M059J (cell line): ENCODE measurements at regions not wholly inside any gene's neighbourhood (a gene's known extent, or its start where the extent isn't known, plus 50 kb on each side); places are given as distances from the start of the nearest gene placed in this dataset.

Experiments
- DNase-seq: peaks from one replicate; pipeline ENCODE4 v3.0.0-alpha.2; 2012; ENCODE audit warnings: low read depth

- no peak for DNase-seq
These were observed 71.6 kb upstream of the C1orf21 start for GRCh38 chr1:184315254-184315653.

- no peak for DNase-seq
These were observed 67.0 kb upstream of the C1orf21 start for GRCh38 chr1:184319879-184320278.

GRCh38 chr1:184322253-184322652 lies 64.6 kb upstream of the C1orf21 start:
- no peak for DNase-seq

GRCh38 chr1:184324972-184325371 lies 61.9 kb upstream of the C1orf21 start:
- DNase-seq = peak; percentile 12

DNA sequence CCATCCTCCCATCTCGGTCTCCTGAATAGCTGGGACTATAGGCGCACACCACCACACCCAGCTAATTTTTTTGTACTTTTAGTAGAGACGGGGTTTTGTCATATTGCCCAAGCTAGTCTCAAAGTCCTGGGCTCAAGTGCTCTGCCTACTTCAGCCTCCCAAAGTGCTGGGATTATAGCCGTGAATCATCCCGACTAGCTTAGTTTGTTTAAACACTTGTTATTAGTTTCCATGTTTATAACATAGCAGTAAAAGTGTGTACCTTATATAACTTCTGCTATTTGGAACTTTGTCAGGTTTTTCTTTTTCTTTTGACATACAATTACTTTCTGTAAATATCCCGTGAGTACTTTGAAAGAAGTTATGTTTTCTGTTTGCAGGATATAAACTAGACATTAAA lies 60.6 kb upstream of the C1orf21 start:
- DNase-seq = peak; percentile 21

GRCh38 chr1:184329245-184329953 lies 57.4 kb upstream of the C1orf21 start:
- DNase-seq = no peak

DNA sequence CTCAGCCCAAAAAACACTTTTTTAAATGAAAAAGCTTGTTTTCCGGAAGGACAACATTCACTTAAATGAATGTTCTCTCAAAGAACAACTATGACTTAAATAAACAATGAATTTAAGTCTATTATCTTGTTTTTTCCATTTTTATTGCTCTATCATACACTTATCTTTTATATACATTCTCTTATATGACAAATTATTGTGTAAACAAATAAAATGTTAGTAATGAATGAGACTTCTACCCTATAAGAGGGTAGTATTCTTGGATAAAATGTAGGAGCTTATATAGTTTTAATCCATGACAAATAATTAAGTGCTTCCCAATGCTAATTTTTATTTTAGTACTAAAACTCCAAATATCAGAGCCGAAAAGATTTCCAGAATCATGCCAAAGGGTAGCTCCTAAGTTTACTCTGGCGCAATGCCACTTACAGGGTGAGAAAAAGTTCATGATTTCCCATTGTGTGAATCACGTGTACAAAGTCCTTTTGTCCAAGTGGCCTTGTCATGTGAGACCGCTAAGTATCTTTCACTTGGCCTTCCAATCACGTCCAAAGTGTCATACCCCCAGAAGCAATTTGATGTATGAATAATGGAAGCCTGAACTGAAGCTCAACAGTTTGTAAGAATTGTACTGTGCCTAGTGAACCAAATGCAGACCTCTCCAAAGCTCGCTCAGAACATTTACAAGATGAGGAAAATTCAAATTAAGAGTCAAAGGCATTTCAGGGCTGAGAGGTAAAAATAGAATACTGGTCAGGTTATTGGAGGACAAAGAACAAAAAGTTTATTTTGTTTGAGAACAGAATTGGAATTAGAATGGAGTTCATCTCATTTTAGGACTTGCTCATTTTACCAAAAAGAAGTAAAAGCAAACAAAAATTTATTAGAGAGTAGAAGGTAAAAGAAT lies 56.6 kb upstream of the C1orf21 start:
- DNase-seq = peak; percentile 7

- no peak for DNase-seq
These were observed 56.0 kb upstream of the C1orf21 start for GRCh38 chr1:184330875-184331274.
